Fibroblast of villous mesenchyme (primary cell): ENCODE measurements at regions not wholly inside any gene's neighbourhood (a gene's known extent, or its start where the extent isn't known, plus 50 kb on each side); places are given as distances from the start of the nearest gene placed in this dataset.

Experiments
- DNase-seq: peaks from one replicate; pipeline ENCODE4 v3.0.0-alpha.2; 2010; ENCODE audit warnings: low read depth
- H3K4me3 ChIP-seq: 2 replicates; pipeline ENCODE4 v1.5.1; 2011; ENCODE audit warnings: low read depth, mild to moderate bottlenecking, low read length
- CTCF ChIP-seq: IDR thresholded peaks from 2 replicates; pipeline ENCODE4 v1.5.1; 2012; ENCODE audit warnings: low read depth, mild to moderate bottlenecking, low read length; ENCODE audit not compliant: insufficient read depth

- DNase-seq = no peak
- TF ChIP-seq CTCF = no peak
- H3K4me3 ChIP-seq = no peak overlapping the region
These were observed 592.0 kb downstream of the BCKDHB start for GRCh38 chr6:80698459-80698858.

- TF ChIP-seq CTCF = no peak
- no peak overlapping the region for H3K4me3 ChIP-seq
- peak; percentile 5 for DNase-seq
These were observed 589.8 kb downstream of the BCKDHB start for GRCh38 chr6:80696268-80696667.

GRCh38 chr6:80690551-80691131 is 584.2 kb downstream of the BCKDHB start:
- TF ChIP-seq CTCF = no peak
- peak; percentile 35 for DNase-seq
- no peak overlapping the region for H3K4me3 ChIP-seq

- no peak for DNase-seq
- no peak overlapping the region for H3K4me3 ChIP-seq
- TF ChIP-seq CTCF = no peak
These were observed 583.4 kb downstream of the BCKDHB start for GRCh38 chr6:80689716-80690395.

- no peak overlapping the region for H3K4me3 ChIP-seq
- no peak for DNase-seq
- no peak for TF ChIP-seq CTCF
These were observed 573.5 kb downstream of the BCKDHB start for GRCh38 chr6:80679992-80680391.

GRCh38 chr6:80676386-80676785 is 569.9 kb downstream of the BCKDHB start:
- DNase-seq = no peak
- TF ChIP-seq CTCF = no peak
- H3K4me3 ChIP-seq = no peak overlapping the region

GRCh38 chr6:80674669-80675068 is 568.2 kb downstream of the BCKDHB start:
- no peak overlapping the region for H3K4me3 ChIP-seq
- DNase-seq = no peak
- no peak for TF ChIP-seq CTCF
